H1 (cell line): ENCODE measurements at regions not wholly inside any gene's neighbourhood (a gene's known extent, or its start where the extent isn't known, plus 50 kb on each side); places are given as distances from the start of the nearest gene placed in this dataset.

Experiments used
- CTCF ChIA-PET: fragments of 300-600 bp; sonication (Branson Sonifier 250); formaldehyde crosslinking; loops from one replicate; lab custom pipeline; 2021; ENCODE audit not compliant: partially characterized antibody; lab: Charles Lee
- POLR2A ChIA-PET: fragments of 300-600 bp; sonication (Branson Sonifier 250); formaldehyde crosslinking; loops from one replicate; lab custom pipeline; 2021; ENCODE audit warnings: inconsistent platforms; ENCODE audit not compliant: partially characterized antibody; lab: Charles Lee
- DNase-seq, 2 experiments: peaks; one replicate each; pipeline versions ENCODE4 v3.0.0 to v3.0.0-alpha.2; 2010 to 2022; ENCODE audit warnings: low spot score in 2 of 2, low read depth in 1 of 2, mixed read lengths in 1 of 2
- FAIRE-seq: peaks from 2 replicates; lab custom pipeline; 2011; peaks lifted over from hg19 to GRCh38; lab: Jason Lieb, UNC
- H2AFZ ChIP-seq: 2 replicates; pipeline ENCODE4 v1.8.1; 2012; ENCODE audit warnings: low read length, inconsistent platforms
- H2AK5ac ChIP-seq: 2 replicates; pipeline ENCODE4 v1.6.1; 2013; ENCODE audit warnings: low read depth, low read length
- H2BK120ac ChIP-seq: replicated peaks from 2 replicates; pipeline ENCODE3; 2013; ENCODE audit warnings: low read depth, low read length, inconsistent platforms
- H2BK12ac ChIP-seq: 2 replicates; pipeline ENCODE4 v1.6.1; 2013; ENCODE audit warnings: low read depth, low read length
- H2BK15ac ChIP-seq: 2 replicates; pipeline ENCODE4 v1.6.1; 2013; ENCODE audit warnings: low read length
- H2BK20ac ChIP-seq: 2 replicates; pipeline ENCODE4 v1.6.1; 2013; ENCODE audit warnings: low read length
- H2BK5ac ChIP-seq: 2 replicates; pipeline ENCODE4 v1.6.1; 2013; ENCODE audit warnings: low read depth, low read length
- H3K14ac ChIP-seq: 2 replicates; pipeline ENCODE4 v1.6.1; 2013; ENCODE audit warnings: inconsistent platforms; ENCODE audit not compliant: insufficient read length
- H3K18ac ChIP-seq: 2 replicates; pipeline ENCODE4 v1.6.1; 2013; ENCODE audit warnings: low read length; ENCODE audit errors: extremely low read depth
- H3K23ac ChIP-seq: 2 replicates; pipeline ENCODE4 v1.6.1; 2013; ENCODE audit warnings: inconsistent platforms; ENCODE audit not compliant: insufficient read length
- H3K23me2 ChIP-seq: 2 replicates; pipeline ENCODE4 v1.6.1; 2013; ENCODE audit warnings: low read depth, low read length
- H3K27ac ChIP-seq: 2 replicates; pipeline ENCODE4 v1.6.1; 2011; ENCODE audit warnings: low read depth, low read length, inconsistent platforms
- H3K27me3 ChIP-seq, 4 experiments: replicated peaks in 1 of 4; 1 replicate in 1 of 4; 2 replicates in 3 of 4; pipeline versions ENCODE4 v1.6.1 to v1.8.1; 2011 to 2013; ENCODE audit warnings: low read length in 3 of 4, mild to moderate bottlenecking in 3 of 4, inconsistent platforms in 2 of 4, mixed read lengths in 2 of 4, moderate library complexity in 1 of 4; ENCODE audit not compliant: control insufficient read depth in 3 of 4, insufficient read depth in 3 of 4; ENCODE audit errors: extremely low read depth in 1 of 4
- H3K36me3 ChIP-seq, 4 experiments: 2 replicates each; pipeline versions ENCODE4 v1.6.1 to v1.8.1; 2011 to 2013; ENCODE audit warnings: mild to moderate bottlenecking in 4 of 4, low read length in 3 of 4, moderate library complexity in 2 of 4, control low read depth in 1 of 4, inconsistent platforms in 1 of 4; ENCODE audit not compliant: insufficient read depth in 4 of 4, control insufficient read depth in 2 of 4
- H3K4ac ChIP-seq: replicated peaks from 2 replicates; pipeline ENCODE3; 2013; ENCODE audit warnings: low read length, low read depth, mixed read lengths, inconsistent platforms; ENCODE audit not compliant: insufficient read length
- H3K4me1 ChIP-seq, 4 experiments: replicated peaks in 1 of 4; 1 replicate in 1 of 4; 2 replicates in 3 of 4; pipeline versions ENCODE4 v1.6.1 to v1.8.1; 2011 to 2013; ENCODE audit warnings: low read length in 3 of 4, inconsistent platforms in 2 of 4, mixed read lengths in 1 of 4; ENCODE audit not compliant: insufficient read depth in 4 of 4, control insufficient read depth in 3 of 4
- H3K4me2 ChIP-seq, 2 experiments: 2 replicates each; pipeline versions ENCODE4 v1.6.1 to v1.8.1; 2011 to 2013; ENCODE audit warnings: low read depth in 2 of 2, low read length in 2 of 2, control low read depth in 1 of 2, inconsistent platforms in 1 of 2, mild to moderate bottlenecking in 1 of 2; ENCODE audit not compliant: insufficient read depth in 1 of 2
- H3K4me3 ChIP-seq, 4 experiments: fragments of 200-600, 300-600 bp in 1 of 4; sonication (generic), shearing (Covaris generic), sonication (Bioruptor Twin) in 1 of 4; 2 replicates each; pipeline versions ENCODE4 v1.5.1 to v1.8.1; 2011 to 2016; ENCODE audit warnings: low read length in 4 of 4, low read depth in 3 of 4, control low read depth in 2 of 4, inconsistent platforms in 2 of 4, mild to moderate bottlenecking in 2 of 4, mixed read lengths in 1 of 4, moderate library complexity in 1 of 4; ENCODE audit not compliant: insufficient read depth in 2 of 4; ENCODE audit errors: extremely low read depth in 1 of 4
- H3K56ac ChIP-seq: replicated peaks from 2 replicates; pipeline ENCODE3; 2013; ENCODE audit warnings: low read depth, mild to moderate bottlenecking, mixed read lengths, low read length, inconsistent platforms; ENCODE audit not compliant: insufficient read length
- H3K79me1 ChIP-seq: 2 replicates; pipeline ENCODE4 v1.6.1; 2013; ENCODE audit warnings: low read depth, low read length, control low read depth
- H3K79me2 ChIP-seq, 2 experiments: 2 replicates each; pipeline versions ENCODE4 v1.6.1 to v1.8.1; 2012 to 2013; ENCODE audit warnings: low read length in 2 of 2, mild to moderate bottlenecking in 2 of 2, inconsistent platforms in 1 of 2; ENCODE audit not compliant: insufficient read depth in 2 of 2, control insufficient read depth in 1 of 2
- H3K9ac ChIP-seq, 4 experiments: replicated peaks in 1 of 4; 1 replicate in 1 of 4; 2 replicates in 3 of 4; pipeline versions ENCODE4 v1.6.1 to v1.8.1; 2011 to 2013; ENCODE audit warnings: low read depth in 3 of 4, low read length in 3 of 4, control low read depth in 2 of 4, mild to moderate bottlenecking in 2 of 4, moderate library complexity in 2 of 4, inconsistent platforms in 1 of 4; ENCODE audit errors: extremely low read depth in 1 of 4
- H3K9me3 ChIP-seq, 2 experiments: 2 replicates each; pipeline versions ENCODE4 v1.6.1 to v1.8.1; 2012 to 2013; ENCODE audit warnings: mild to moderate bottlenecking in 2 of 2, moderate library complexity in 2 of 2, control low read depth in 1 of 2, inconsistent platforms in 1 of 2, low read depth in 1 of 2, low read length in 1 of 2, mixed read lengths in 1 of 2; ENCODE audit not compliant: insufficient read depth in 2 of 2
- H4K20me1 ChIP-seq, 2 experiments: replicated peaks in 1 of 2; 2 replicates each; pipeline versions ENCODE3 to v1.8.1; 2011 to 2013; ENCODE audit warnings: inconsistent platforms in 2 of 2, low read length in 2 of 2, mild to moderate bottlenecking in 1 of 2; ENCODE audit not compliant: insufficient read depth in 2 of 2, control insufficient read depth in 1 of 2
- H4K5ac ChIP-seq: 2 replicates; pipeline ENCODE4 v1.6.1; 2013; ENCODE audit warnings: low read length, low read depth, mixed read lengths, inconsistent platforms; ENCODE audit not compliant: insufficient read length
- H4K8ac ChIP-seq: 2 replicates; pipeline ENCODE4 v1.8.0; 2013; ENCODE audit warnings: mild to moderate bottlenecking, moderate library complexity, low read length, inconsistent platforms; ENCODE audit not compliant: insufficient read depth; ENCODE audit errors: extremely low read depth
- H4K91ac ChIP-seq: replicated peaks from 2 replicates; pipeline ENCODE3; 2013; ENCODE audit warnings: low read length, mixed read lengths, inconsistent platforms; ENCODE audit not compliant: insufficient read length
- BACH1 ChIP-seq: IDR thresholded peaks from 2 replicates; pipeline ENCODE4 v1.6.1; 2012; ENCODE audit warnings: low read length, improper control_type of control experiment
- EP300 ChIP-seq, 2 experiments: IDR thresholded peaks; 1 replicate in 1 of 2; 2 replicates in 1 of 2; pipeline ENCODE4 v1.6.1; 2011 to 2012; ENCODE audit warnings: low read depth in 2 of 2, low read length in 2 of 2, mild to moderate bottlenecking in 2 of 2, borderline replicate concordance in 1 of 2, inconsistent platforms in 1 of 2, moderate library complexity in 1 of 2
- HDAC6 ChIP-seq: IDR thresholded peaks from one replicate; pipeline ENCODE4 v1.7.1; 2012; ENCODE audit warnings: low read depth, mild to moderate bottlenecking, inconsistent platforms, low read length, moderate library complexity
- KDM1A ChIP-seq: fragments of 200-600, 300-600 bp; sonication (generic); IDR thresholded peaks from 2 replicates; pipeline ENCODE4 v1.7.1; 2016; ENCODE audit warnings: mild to moderate bottlenecking, low read length, borderline replicate concordance
- MAFK ChIP-seq: IDR thresholded peaks from 2 replicates; pipeline ENCODE4 v1.6.1; 2012; ENCODE audit warnings: low read depth, mild to moderate bottlenecking, improper control_type of control experiment, low read length
- SAP30 ChIP-seq: fragments of 300-600 bp; sonication (generic); IDR thresholded peaks from 2 replicates; pipeline ENCODE4 v1.7.1; 2012; ENCODE audit warnings: low read length, moderate library complexity, mild to moderate bottlenecking, inconsistent platforms; ENCODE audit not compliant: insufficient read depth, insufficient replicate concordance
- SP2 ChIP-seq: IDR thresholded peaks from 2 replicates; pipeline ENCODE4 v1.6.1; 2012; ENCODE audit warnings: mild to moderate bottlenecking, low read length, inconsistent platforms
- SRF ChIP-seq: IDR thresholded peaks from 2 replicates; pipeline ENCODE4 v1.6.1; 2011; ENCODE audit warnings: mild to moderate bottlenecking, low read depth, low read length, moderate library complexity
- WGBS, 2 experiments: shearing (Covaris generic) in 1 of 2; methylation state at CpG; one replicate each; pipeline versions ENCODE4 v1.1.6 to v1.1.7; 2013 to 2015; ENCODE audit warnings: low lambda C conversion rate in 2 of 2, mixed read lengths in 2 of 2, inconsistent platforms in 1 of 2, low coverage in 1 of 2, missing lambda C conversion rate in 1 of 2; ENCODE audit not compliant: insufficient replicate concordance in 2 of 2, insufficient coverage in 1 of 2, insufficient read length in 1 of 2; ENCODE audit errors: extremely low coverage in 1 of 2, missing lambda C conversion rate in 1 of 2; 5-methylcytosine and 5-hydroxymethylcytosine counted together

GRCh38 chr6:94361304-94362060 is 942.1 kb upstream of the EPHA7 start:
- no peak overlapping the region for H4K5ac ChIP-seq
- no peaks in the 10 kb centered on the region for H3K23me2 ChIP-seq
- no peaks in the 10 kb centered on the region for H3K4me1 ChIP-seq
- H2BK15ac ChIP-seq: no peak overlapping the region
- no peak overlapping the region for H3K23ac ChIP-seq
- no peak overlapping the region for H3K4ac ChIP-seq
- H3K4me3 ChIP-seq: no peak overlapping the region
- WGBS, 2 experiments: 90% methylated on average over 10 of the region's 10 CpGs; no CpG with 5 or more reads in 1 of the 2 experiments
- no peak overlapping the region for H2BK120ac ChIP-seq
- H2AFZ ChIP-seq: no peak overlapping the region
- ChIA-PET POLR2A (no interaction called here), CTCF (no interaction called here)
- no peak overlapping the region for H2BK20ac ChIP-seq
- H4K20me1 ChIP-seq: no peaks in the 10 kb centered on the region
- no peak overlapping the region for H3K18ac ChIP-seq
- TF ChIP-seq KDM1A (no peak), EP300 (IDR thresholded peaks at IDR 0.05; ENCODE audit: borderline replicate concordance in 1 of 2, low read depth in 2 of 2, low read length in 2 of 2) (no peak), SP2 (no peak), BACH1 (no peak), SRF (no peak), HDAC6 (no peak), MAFK (no peak), SAP30 (no peak)
- no peak overlapping the region for H2BK5ac ChIP-seq
- no peak overlapping the region for H3K27ac ChIP-seq
- H3K9me3 ChIP-seq: peaks cover 0 to 5% of the 10 kb centered on the region in 2 experiments; a peak in 1 of 4 replicates
- no peak overlapping the region for H2AK5ac ChIP-seq
- FAIRE-seq (no peak), DNase-seq (no peak)
- no peaks in the 10 kb centered on the region for H3K36me3 ChIP-seq
- no peak overlapping the region for H4K91ac ChIP-seq
- no peak overlapping the region for H3K9ac ChIP-seq
- no peak overlapping the region for H3K4me2 ChIP-seq
- no peak overlapping the region for H3K14ac ChIP-seq
- H3K79me2 ChIP-seq: no peaks in the 10 kb centered on the region
- no peaks in the 10 kb centered on the region for H3K27me3 ChIP-seq
- H4K8ac ChIP-seq: no peak overlapping the region
- H3K56ac ChIP-seq: no peak overlapping the region
- H2BK12ac ChIP-seq: no peak overlapping the region
- H3K79me1 ChIP-seq: no peaks in the 10 kb centered on the region
